H1 (cell line): ENCODE measurements at regions not wholly inside any gene's neighbourhood (a gene's known extent, or its start where the extent isn't known, plus 50 kb on each side); places are given as distances from the start of the nearest gene placed in this dataset.

Experiments used
- CTCF ChIA-PET: fragments of 300-600 bp; sonication (Branson Sonifier 250); formaldehyde crosslinking; loops from one replicate; lab custom pipeline; 2021; ENCODE audit not compliant: partially characterized antibody; lab: Charles Lee
- POLR2A ChIA-PET: fragments of 300-600 bp; sonication (Branson Sonifier 250); formaldehyde crosslinking; loops from one replicate; lab custom pipeline; 2021; ENCODE audit warnings: inconsistent platforms; ENCODE audit not compliant: partially characterized antibody; lab: Charles Lee
- DNase-seq, 2 experiments: peaks; one replicate each; pipeline versions ENCODE4 v3.0.0 to v3.0.0-alpha.2; 2010 to 2022; ENCODE audit warnings: low spot score in 2 of 2, low read depth in 1 of 2, mixed read lengths in 1 of 2
- FAIRE-seq: peaks from 2 replicates; lab custom pipeline; 2011; peaks lifted over from hg19 to GRCh38; lab: Jason Lieb, UNC
- H2AFZ ChIP-seq: 2 replicates; pipeline ENCODE4 v1.8.1; 2012; ENCODE audit warnings: low read length, inconsistent platforms
- H2AK5ac ChIP-seq: 2 replicates; pipeline ENCODE4 v1.6.1; 2013; ENCODE audit warnings: low read depth, low read length
- H2BK120ac ChIP-seq: replicated peaks from 2 replicates; pipeline ENCODE3; 2013; ENCODE audit warnings: low read depth, low read length, inconsistent platforms
- H2BK12ac ChIP-seq: 2 replicates; pipeline ENCODE4 v1.6.1; 2013; ENCODE audit warnings: low read depth, low read length
- H2BK15ac ChIP-seq: 2 replicates; pipeline ENCODE4 v1.6.1; 2013; ENCODE audit warnings: low read length
- H2BK20ac ChIP-seq: 2 replicates; pipeline ENCODE4 v1.6.1; 2013; ENCODE audit warnings: low read length
- H2BK5ac ChIP-seq: 2 replicates; pipeline ENCODE4 v1.6.1; 2013; ENCODE audit warnings: low read depth, low read length
- H3K14ac ChIP-seq: 2 replicates; pipeline ENCODE4 v1.6.1; 2013; ENCODE audit warnings: inconsistent platforms; ENCODE audit not compliant: insufficient read length
- H3K18ac ChIP-seq: 2 replicates; pipeline ENCODE4 v1.6.1; 2013; ENCODE audit warnings: low read length; ENCODE audit errors: extremely low read depth
- H3K23ac ChIP-seq: 2 replicates; pipeline ENCODE4 v1.6.1; 2013; ENCODE audit warnings: inconsistent platforms; ENCODE audit not compliant: insufficient read length
- H3K23me2 ChIP-seq: 2 replicates; pipeline ENCODE4 v1.6.1; 2013; ENCODE audit warnings: low read depth, low read length
- H3K27ac ChIP-seq: 2 replicates; pipeline ENCODE4 v1.6.1; 2011; ENCODE audit warnings: low read depth, low read length, inconsistent platforms
- H3K27me3 ChIP-seq, 4 experiments: replicated peaks in 1 of 4; 1 replicate in 1 of 4; 2 replicates in 3 of 4; pipeline versions ENCODE4 v1.6.1 to v1.8.1; 2011 to 2013; ENCODE audit warnings: low read length in 3 of 4, mild to moderate bottlenecking in 3 of 4, inconsistent platforms in 2 of 4, mixed read lengths in 2 of 4, moderate library complexity in 1 of 4; ENCODE audit not compliant: control insufficient read depth in 3 of 4, insufficient read depth in 3 of 4; ENCODE audit errors: extremely low read depth in 1 of 4
- H3K36me3 ChIP-seq, 4 experiments: 2 replicates each; pipeline versions ENCODE4 v1.6.1 to v1.8.1; 2011 to 2013; ENCODE audit warnings: mild to moderate bottlenecking in 4 of 4, low read length in 3 of 4, moderate library complexity in 2 of 4, control low read depth in 1 of 4, inconsistent platforms in 1 of 4; ENCODE audit not compliant: insufficient read depth in 4 of 4, control insufficient read depth in 2 of 4
- H3K4ac ChIP-seq: replicated peaks from 2 replicates; pipeline ENCODE3; 2013; ENCODE audit warnings: low read length, low read depth, mixed read lengths, inconsistent platforms; ENCODE audit not compliant: insufficient read length
- H3K4me1 ChIP-seq, 4 experiments: replicated peaks in 1 of 4; 1 replicate in 1 of 4; 2 replicates in 3 of 4; pipeline versions ENCODE4 v1.6.1 to v1.8.1; 2011 to 2013; ENCODE audit warnings: low read length in 3 of 4, inconsistent platforms in 2 of 4, mixed read lengths in 1 of 4; ENCODE audit not compliant: insufficient read depth in 4 of 4, control insufficient read depth in 3 of 4
- H3K4me2 ChIP-seq, 2 experiments: 2 replicates each; pipeline versions ENCODE4 v1.6.1 to v1.8.1; 2011 to 2013; ENCODE audit warnings: low read depth in 2 of 2, low read length in 2 of 2, control low read depth in 1 of 2, inconsistent platforms in 1 of 2, mild to moderate bottlenecking in 1 of 2; ENCODE audit not compliant: insufficient read depth in 1 of 2
- H3K4me3 ChIP-seq, 4 experiments: fragments of 200-600, 300-600 bp in 1 of 4; sonication (generic), shearing (Covaris generic), sonication (Bioruptor Twin) in 1 of 4; 2 replicates each; pipeline versions ENCODE4 v1.5.1 to v1.8.1; 2011 to 2016; ENCODE audit warnings: low read length in 4 of 4, low read depth in 3 of 4, control low read depth in 2 of 4, inconsistent platforms in 2 of 4, mild to moderate bottlenecking in 2 of 4, mixed read lengths in 1 of 4, moderate library complexity in 1 of 4; ENCODE audit not compliant: insufficient read depth in 2 of 4; ENCODE audit errors: extremely low read depth in 1 of 4
- H3K56ac ChIP-seq: replicated peaks from 2 replicates; pipeline ENCODE3; 2013; ENCODE audit warnings: low read depth, mild to moderate bottlenecking, mixed read lengths, low read length, inconsistent platforms; ENCODE audit not compliant: insufficient read length
- H3K79me1 ChIP-seq: 2 replicates; pipeline ENCODE4 v1.6.1; 2013; ENCODE audit warnings: low read depth, low read length, control low read depth
- H3K79me2 ChIP-seq, 2 experiments: 2 replicates each; pipeline versions ENCODE4 v1.6.1 to v1.8.1; 2012 to 2013; ENCODE audit warnings: low read length in 2 of 2, mild to moderate bottlenecking in 2 of 2, inconsistent platforms in 1 of 2; ENCODE audit not compliant: insufficient read depth in 2 of 2, control insufficient read depth in 1 of 2
- H3K9ac ChIP-seq, 4 experiments: replicated peaks in 1 of 4; 1 replicate in 1 of 4; 2 replicates in 3 of 4; pipeline versions ENCODE4 v1.6.1 to v1.8.1; 2011 to 2013; ENCODE audit warnings: low read depth in 3 of 4, low read length in 3 of 4, control low read depth in 2 of 4, mild to moderate bottlenecking in 2 of 4, moderate library complexity in 2 of 4, inconsistent platforms in 1 of 4; ENCODE audit errors: extremely low read depth in 1 of 4
- H3K9me3 ChIP-seq, 2 experiments: 2 replicates each; pipeline versions ENCODE4 v1.6.1 to v1.8.1; 2012 to 2013; ENCODE audit warnings: mild to moderate bottlenecking in 2 of 2, moderate library complexity in 2 of 2, control low read depth in 1 of 2, inconsistent platforms in 1 of 2, low read depth in 1 of 2, low read length in 1 of 2, mixed read lengths in 1 of 2; ENCODE audit not compliant: insufficient read depth in 2 of 2
- H4K20me1 ChIP-seq, 2 experiments: replicated peaks in 1 of 2; 2 replicates each; pipeline versions ENCODE3 to v1.8.1; 2011 to 2013; ENCODE audit warnings: inconsistent platforms in 2 of 2, low read length in 2 of 2, mild to moderate bottlenecking in 1 of 2; ENCODE audit not compliant: insufficient read depth in 2 of 2, control insufficient read depth in 1 of 2
- H4K5ac ChIP-seq: 2 replicates; pipeline ENCODE4 v1.6.1; 2013; ENCODE audit warnings: low read length, low read depth, mixed read lengths, inconsistent platforms; ENCODE audit not compliant: insufficient read length
- H4K8ac ChIP-seq: 2 replicates; pipeline ENCODE4 v1.8.0; 2013; ENCODE audit warnings: mild to moderate bottlenecking, moderate library complexity, low read length, inconsistent platforms; ENCODE audit not compliant: insufficient read depth; ENCODE audit errors: extremely low read depth
- H4K91ac ChIP-seq: replicated peaks from 2 replicates; pipeline ENCODE3; 2013; ENCODE audit warnings: low read length, mixed read lengths, inconsistent platforms; ENCODE audit not compliant: insufficient read length
- CREB1 ChIP-seq: IDR thresholded peaks from 2 replicates; pipeline ENCODE4 v1.6.1; 2012; ENCODE audit warnings: inconsistent platforms
- RAD21 ChIP-seq, 2 experiments: IDR thresholded peaks in 1 of 2; conservative IDR thresholded peaks in 1 of 2; 2 replicates each; pipeline ENCODE4 v1.6.1; 2011; ENCODE audit warnings: low read depth in 2 of 2, low read length in 2 of 2, improper control_type of control experiment in 1 of 2, inconsistent platforms in 1 of 2, mild to moderate bottlenecking in 1 of 2, moderate library complexity in 1 of 2
- SIX5 ChIP-seq: IDR thresholded peaks from 2 replicates; pipeline ENCODE4 v1.6.1; 2011; ENCODE audit warnings: mild to moderate bottlenecking, low read depth, low read length
- TEAD4 ChIP-seq: IDR thresholded peaks from 2 replicates; pipeline ENCODE4 v1.6.1; 2012; ENCODE audit warnings: low read depth, low read length, inconsistent platforms, mixed read lengths
- WGBS, 2 experiments: shearing (Covaris generic) in 1 of 2; methylation state at CpG; one replicate each; pipeline versions ENCODE4 v1.1.6 to v1.1.7; 2013 to 2015; ENCODE audit warnings: low lambda C conversion rate in 2 of 2, mixed read lengths in 2 of 2, inconsistent platforms in 1 of 2, low coverage in 1 of 2, missing lambda C conversion rate in 1 of 2; ENCODE audit not compliant: insufficient replicate concordance in 2 of 2, insufficient coverage in 1 of 2, insufficient read length in 1 of 2; ENCODE audit errors: extremely low coverage in 1 of 2, missing lambda C conversion rate in 1 of 2; 5-methylcytosine and 5-hydroxymethylcytosine counted together

DNA sequence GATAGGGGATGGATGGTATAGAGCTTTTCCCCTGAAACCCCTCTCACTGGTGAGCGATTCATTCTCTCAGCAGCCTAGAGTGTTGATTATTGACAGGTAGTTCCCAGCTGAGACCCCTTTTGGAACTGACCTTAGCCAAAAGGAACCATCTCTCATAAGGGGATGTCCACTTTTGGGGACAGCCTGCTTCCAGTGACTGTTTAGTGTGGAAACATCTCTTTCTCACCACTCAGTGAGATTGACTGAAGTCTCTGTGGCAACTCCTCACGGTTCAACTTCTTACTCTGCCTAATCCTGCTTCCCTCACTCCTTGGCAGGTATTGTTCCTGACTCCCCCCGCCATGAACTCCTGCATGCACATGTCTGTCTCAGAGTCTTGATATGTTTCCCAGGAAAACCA is 529.2 kb upstream of the ATP2B1 start:
- Histone ChIP-seq H3K4me3 (no peak overlapping the region), H3K9me3 (no peaks in the 10 kb centered on the region), H3K23me2 (no peaks in the 10 kb centered on the region), H2BK15ac (no peak overlapping the region), H2AK5ac (no peak overlapping the region), H2BK20ac (no peak overlapping the region), H3K36me3 (no peaks in the 10 kb centered on the region), H3K18ac (no peak overlapping the region), H3K79me1 (no peaks in the 10 kb centered on the region), H3K4me1 (no peaks in the 10 kb centered on the region), H3K23ac (no peak overlapping the region), H2BK120ac (no peak overlapping the region), H3K27me3 (no peaks in the 10 kb centered on the region), H4K20me1 (no peaks in the 10 kb centered on the region), H4K5ac (no peak overlapping the region), H3K4ac (no peak overlapping the region), H2BK5ac (no peak overlapping the region), H3K27ac (no peak overlapping the region), H2AFZ (no peak overlapping the region), H3K9ac (no peak overlapping the region), H3K14ac (no peak overlapping the region), H3K4me2 (no peak overlapping the region), H4K91ac (no peak overlapping the region), H3K79me2 (no peaks in the 10 kb centered on the region), H2BK12ac (peak overlapping the region; percentile 75; the same call in 1 of the 2 replicates), H4K8ac (no peak overlapping the region), H3K56ac (no peak overlapping the region)
- POLR2A ChIA-PET: no interaction called here
- TF ChIP-seq CREB1 (no peak), RAD21 (IDR thresholded peaks at IDR 0.05 in 1 of 2, conservative IDR thresholded peaks at IDR 0.05 in 1 of 2; ENCODE audit: low read depth in 2 of 2, low read length in 2 of 2) (no peak), SIX5 (no peak), TEAD4 (no peak)
- no peak for FAIRE-seq
- no peak for DNase-seq
- CTCF ChIA-PET: no interaction called here
- 90% methylated on average over 3 of the region's 3 CpGs; no CpG with 5 or more reads in 1 of the 2 experiments for WGBS, 2 experiments
